PC-3 (cell line): ENCODE measurements at regions not wholly inside any gene's neighbourhood (a gene's known extent, or its start where the extent isn't known, plus 50 kb on each side); places are given as distances from the start of the nearest gene placed in this dataset.

Experiments used
- ATAC-seq: fragments of 200-7000 bp; cut with Tn5 transposase; 2 replicates; pipeline ENCODE4 v1.9.1; 2020; ENCODE audit warnings: mild to moderate bottlenecking, moderate library complexity
- BruUV-seq: library from RNA; stranded (reverse); fragments of 400-500 nt; replicated peaks from 2 replicates; lab custom pipeline; 2021; lab: Mats Ljungman, UMichigan
- CTCF ChIA-PET: fragments of 300-600 bp; sonication (Branson Sonifier 250); formaldehyde crosslinking; loops from one replicate; lab custom pipeline; 2022; ENCODE audit warnings: antibody characterized with exemption; lab: Charles Lee
- POLR2A ChIA-PET: fragments of 300-600 bp; sonication (Branson Sonifier 250); formaldehyde crosslinking; loops from one replicate; lab custom pipeline; 2022; ENCODE audit warnings: antibody characterized with exemption; ENCODE audit not compliant: unreplicated experiment; lab: Charles Lee
- DNase-seq: peaks from one replicate; pipeline ENCODE4 v3.0.0-alpha.2; 2015
- H2AFZ ChIP-seq: fragments of 300-600 bp; sonication (generic); 2 replicates; pipeline ENCODE4 v1.6.0; 2016; ENCODE audit warnings: antibody characterized with exemption, low read length
- H3F3A ChIP-seq: fragments of 300-600 bp; sonication (generic); one replicate; pipeline ENCODE4 v1.6.0; 2017; ENCODE audit warnings: antibody characterized with exemption, low read length, control low read depth, mild to moderate bottlenecking; ENCODE audit not compliant: unreplicated experiment
- H3K27ac ChIP-seq: fragments of 300-600 bp; sonication (generic); 2 replicates; pipeline ENCODE4 v1.5.1; 2016; ENCODE audit warnings: mild to moderate bottlenecking, low read length
- H3K27me3 ChIP-seq: fragments of 300-600 bp; sonication (generic); 2 replicates; pipeline ENCODE4 v1.6.1; 2016; ENCODE audit warnings: low read length, mixed read lengths
- H3K36me3 ChIP-seq: fragments of 300-600 bp; sonication (generic); 2 replicates; pipeline ENCODE4 v1.6.1; 2016; ENCODE audit warnings: low read depth, mixed run types, low read length, mixed read lengths
- H3K4me1 ChIP-seq: fragments of 300-600 bp; sonication (generic); 2 replicates; pipeline ENCODE4 v1.5.1; 2016; ENCODE audit warnings: low read length; ENCODE audit not compliant: insufficient read depth
- H3K4me2 ChIP-seq: fragments of 300-600 bp; sonication (generic); 2 replicates; pipeline ENCODE4 v1.6.0; 2016; ENCODE audit warnings: low read length
- H3K4me3 ChIP-seq: fragments of 300-600 bp; sonication (generic); 2 replicates; pipeline ENCODE4 v1.5.1; 2016; ENCODE audit warnings: mild to moderate bottlenecking, low read length, mixed read lengths
- H3K79me2 ChIP-seq: fragments of 300-600 bp; sonication (generic); 2 replicates; pipeline ENCODE4 v1.6.1; 2017; ENCODE audit warnings: low read length, mixed read lengths
- H3K9ac ChIP-seq: fragments of 300-600 bp; sonication (generic); 2 replicates; pipeline ENCODE4 v1.6.0; 2016; ENCODE audit warnings: mild to moderate bottlenecking, low read length
- H3K9me2 ChIP-seq: fragments of 300-600 bp; sonication (generic); replicated peaks from 2 replicates; pipeline ENCODE4 v1.6.1; 2016; ENCODE audit warnings: mixed run types, low read length, mixed read lengths
- H3K9me3 ChIP-seq: fragments of 300-600 bp; sonication (generic); 2 replicates; pipeline ENCODE4 v1.6.1; 2016; ENCODE audit warnings: low read length, mixed read lengths
- H4K20me1 ChIP-seq: fragments of 300-600 bp; sonication (generic); 2 replicates; pipeline ENCODE4 v1.6.1; 2016; ENCODE audit warnings: low read length, mixed read lengths
- EZH2 ChIP-seq: fragments of 300-600 bp; sonication (generic); IDR thresholded peaks from one replicate; pipeline ENCODE4 v1.6.1; 2017; ENCODE audit warnings: antibody characterized with exemption, mild to moderate bottlenecking, low read length; ENCODE audit not compliant: unreplicated experiment
- EZH2phosphoT487 ChIP-seq: fragments of 300-600 bp; sonication (generic); IDR thresholded peaks from 2 replicates; pipeline ENCODE4 v1.6.1; 2018; ENCODE audit warnings: mild to moderate bottlenecking, antibody characterized with exemption, low read length, borderline replicate concordance
- intact Hi-C: fragments of 100-400 bp; cut with micrococcal nuclease; formaldehyde crosslinking; loops from 2 replicates; pipeline ENCODE4 v1.9.0; 2023
- TF ChIP-seq, protein P1 (sequence below): fragments of 300-600 bp; sonication (generic); conservative IDR thresholded peaks from 2 replicates; pipeline ENCODE4 v1.5.1; 2017; ENCODE audit warnings: antibody characterized with exemption, low read depth, mild to moderate bottlenecking, low read length

DNA sequence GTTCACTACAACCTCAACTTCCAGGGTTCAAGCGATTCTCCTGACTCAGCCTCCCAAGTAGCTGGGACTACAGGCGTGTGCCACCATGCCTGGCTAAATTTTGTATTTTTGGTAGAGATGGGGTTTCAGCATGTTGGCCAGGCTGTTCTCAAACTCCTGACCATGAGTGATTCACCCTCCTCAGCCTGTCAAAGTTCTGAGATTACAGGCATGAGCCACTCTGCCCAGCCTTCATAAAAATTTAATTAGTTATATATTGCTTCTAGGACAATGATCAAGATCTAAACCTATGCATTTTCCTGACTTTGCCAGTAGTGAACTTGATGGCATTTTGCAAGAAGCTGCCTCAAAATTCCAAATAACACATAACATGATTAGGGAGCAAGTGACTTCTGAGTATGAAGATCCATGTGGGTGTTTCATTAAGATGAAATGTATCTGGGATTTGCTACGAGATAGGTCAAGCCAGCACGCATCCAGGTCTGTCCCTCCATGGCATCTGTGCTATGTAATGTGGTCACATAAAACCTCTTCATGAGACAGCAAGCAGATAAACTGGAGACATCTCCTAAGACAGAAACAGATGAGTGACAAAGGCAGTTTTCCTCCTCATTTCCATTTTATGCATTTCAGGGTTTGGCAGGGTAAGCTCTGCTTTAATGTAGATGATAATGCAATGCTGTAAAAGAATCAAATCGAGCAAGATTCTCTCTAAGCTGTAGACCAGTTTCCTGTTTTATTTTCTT is 319.4 kb upstream of the ATP2B1 start:
- Histone ChIP-seq H2AFZ (no peak overlapping the region), H3K9me3 (no peaks in the 10 kb centered on the region), H4K20me1 (no peaks in the 10 kb centered on the region), H3K27ac (peak overlapping the region; percentile 34), H3K27me3 (no peaks in the 10 kb centered on the region), H3K4me2 (peak overlapping the region; percentile 40), H3K9ac (no peak overlapping the region), H3K9me2 (no peaks in the 10 kb centered on the region), H3K4me3 (no peak overlapping the region), H3K79me2 (no peaks in the 10 kb centered on the region), H3K4me1 (peaks cover 22% of the 10 kb centered on the region), H3F3A (no peaks in the 10 kb centered on the region), H3K36me3 (no peaks in the 10 kb centered on the region)
- TF ChIP-seq, protein P1, sequence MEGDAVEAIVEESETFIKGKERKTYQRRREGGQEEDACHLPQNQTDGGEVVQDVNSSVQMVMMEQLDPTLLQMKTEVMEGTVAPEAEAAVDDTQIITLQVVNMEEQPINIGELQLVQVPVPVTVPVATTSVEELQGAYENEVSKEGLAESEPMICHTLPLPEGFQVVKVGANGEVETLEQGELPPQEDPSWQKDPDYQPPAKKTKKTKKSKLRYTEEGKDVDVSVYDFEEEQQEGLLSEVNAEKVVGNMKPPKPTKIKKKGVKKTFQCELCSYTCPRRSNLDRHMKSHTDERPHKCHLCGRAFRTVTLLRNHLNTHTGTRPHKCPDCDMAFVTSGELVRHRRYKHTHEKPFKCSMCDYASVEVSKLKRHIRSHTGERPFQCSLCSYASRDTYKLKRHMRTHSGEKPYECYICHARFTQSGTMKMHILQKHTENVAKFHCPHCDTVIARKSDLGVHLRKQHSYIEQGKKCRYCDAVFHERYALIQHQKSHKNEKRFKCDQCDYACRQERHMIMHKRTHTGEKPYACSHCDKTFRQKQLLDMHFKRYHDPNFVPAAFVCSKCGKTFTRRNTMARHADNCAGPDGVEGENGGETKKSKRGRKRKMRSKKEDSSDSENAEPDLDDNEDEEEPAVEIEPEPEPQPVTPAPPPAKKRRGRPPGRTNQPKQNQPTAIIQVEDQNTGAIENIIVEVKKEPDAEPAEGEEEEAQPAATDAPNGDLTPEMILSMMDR: no peak
- TF ChIP-seq EZH2 (no peak), EZH2phosphoT487 (no peak)
- CTCF ChIA-PET: no interaction called here
- intact Hi-C loops: no loop called here
- DNase-seq: no peak
- ATAC-seq: peak; percentile 38
- POLR2A ChIA-PET: interaction anchor here (0.6 kb wide), 1 partner anchor 57 kb away, joined by 3 read pairs; no protein-coding TSS in a partner anchor
- BruUV-seq: no TSS peak

DNA sequence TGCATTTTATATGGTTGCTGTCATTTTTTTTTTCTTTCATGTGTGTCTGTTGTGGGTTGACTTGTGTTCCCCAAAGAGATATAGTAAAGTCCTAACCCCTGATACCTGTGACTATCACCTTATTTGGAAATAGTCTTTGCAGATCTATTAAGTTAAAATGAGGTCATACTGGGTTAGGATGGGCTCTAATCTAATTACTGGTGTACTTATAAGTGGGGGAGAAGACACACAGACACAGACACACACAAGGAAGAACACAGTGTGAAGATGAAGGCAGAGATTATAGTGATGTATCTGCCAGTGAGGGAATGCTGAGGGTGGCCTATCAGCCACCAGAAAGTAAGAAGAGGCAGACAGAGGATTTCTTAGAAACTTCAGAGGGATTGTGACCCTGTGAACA is 318.4 kb upstream of the ATP2B1 start:
- Histone ChIP-seq H3K4me3 (no peak overlapping the region), H3K79me2 (no peaks in the 10 kb centered on the region), H3K27ac (no peak overlapping the region), H2AFZ (no peak overlapping the region), H4K20me1 (no peaks in the 10 kb centered on the region), H3F3A (no peaks in the 10 kb centered on the region), H3K4me2 (no peak overlapping the region), H3K9ac (no peak overlapping the region), H3K27me3 (no peaks in the 10 kb centered on the region), H3K36me3 (no peaks in the 10 kb centered on the region), H3K4me1 (peaks cover 24% of the 10 kb centered on the region), H3K9me3 (no peaks in the 10 kb centered on the region), H3K9me2 (no peaks in the 10 kb centered on the region)
- intact Hi-C loops: no loop called here
- TF ChIP-seq, protein P1: no peak
- TF ChIP-seq EZH2 (no peak), EZH2phosphoT487 (no peak)
- POLR2A ChIA-PET: no interaction called here
- ATAC-seq (no peak), DNase-seq (no peak)
- CTCF ChIA-PET: no interaction called here
- no TSS peak for BruUV-seq

DNA sequence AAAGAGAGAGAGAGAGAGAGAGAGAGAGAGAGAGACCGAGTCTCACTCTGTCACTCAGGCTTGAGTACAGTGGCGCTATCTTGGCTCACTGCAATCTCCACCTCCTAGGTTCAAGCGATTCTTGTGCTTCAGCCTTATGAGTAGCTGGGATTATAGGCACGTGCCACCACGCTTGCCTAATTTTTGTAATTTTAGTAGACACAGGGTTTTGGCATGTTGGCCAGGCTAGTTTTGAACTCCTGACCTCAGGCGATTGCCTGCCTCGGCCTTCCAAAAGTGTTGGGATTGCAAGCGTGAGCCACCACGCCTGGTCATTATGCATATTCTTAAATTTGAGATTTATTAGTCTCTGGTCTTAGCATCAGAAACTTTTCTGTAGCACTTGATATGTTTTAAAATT is 317.9 kb upstream of the ATP2B1 start:
- DNase-seq (no peak), ATAC-seq (no peak)
- H3K9me3 ChIP-seq: no peaks in the 10 kb centered on the region
- H4K20me1 ChIP-seq: no peaks in the 10 kb centered on the region
- BruUV-seq: no TSS peak
- H3F3A ChIP-seq: no peaks in the 10 kb centered on the region
- H3K4me3 ChIP-seq: no peak overlapping the region
- POLR2A ChIA-PET: no interaction called here
- peaks cover 24% of the 10 kb centered on the region for H3K4me1 ChIP-seq
- no peaks in the 10 kb centered on the region for H3K9me2 ChIP-seq
- H3K27ac ChIP-seq: no peak overlapping the region
- no peak overlapping the region for H3K9ac ChIP-seq
- CTCF ChIA-PET: no interaction called here
- TF ChIP-seq EZH2phosphoT487 (no peak), EZH2 (no peak)
- TF ChIP-seq, protein P1: no peak
- H3K4me2 ChIP-seq: no peak overlapping the region
- intact Hi-C loops: no loop called here
- no peaks in the 10 kb centered on the region for H3K36me3 ChIP-seq
- H2AFZ ChIP-seq: no peak overlapping the region
- H3K27me3 ChIP-seq: no peaks in the 10 kb centered on the region
- H3K79me2 ChIP-seq: no peaks in the 10 kb centered on the region
